ENCODE measurements at regions not wholly inside any gene's neighbourhood (a gene's known extent, or its start where the extent isn't known, plus 50 kb on each side); places are given as distances from the start of the nearest gene placed in this dataset.
"Not testable (repeated sequence)": the region's sequence is repeated elsewhere in the genome, so short reads cannot be mapped to it uniquely, and the experiment has no call there.

DNA sequence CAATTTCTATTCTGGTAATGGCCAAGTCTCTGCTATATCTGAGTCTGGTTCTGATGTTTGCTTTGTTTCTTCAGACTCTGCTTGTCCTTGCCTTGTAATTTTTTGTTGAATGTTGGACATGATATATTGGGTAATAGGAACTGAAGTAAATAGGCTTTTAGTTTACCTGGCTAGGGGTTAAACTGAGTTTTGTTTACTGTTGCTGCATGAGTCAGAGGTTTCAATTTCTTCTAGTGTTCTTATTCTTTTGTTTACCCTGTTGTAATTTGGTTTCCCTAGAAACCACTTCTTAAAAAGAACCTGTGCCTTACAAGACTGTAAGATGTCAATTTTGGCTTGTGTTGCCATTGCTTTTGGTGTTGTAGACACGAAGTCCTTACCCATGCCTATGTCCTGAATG lies 285.0 kb upstream of the KCNH7 start:
- Histone ChIP-seq H3K9me3 (no peaks in the 10 kb centered on the region), H3K27me3 (no peaks in the 10 kb centered on the region), H3K4me3 (no peak overlapping the region), H3K36me3 (no peaks in the 10 kb centered on the region), H3K4me1 (no peaks in the 10 kb centered on the region), H3K27ac (no peak overlapping the region)
- TF ChIP-seq, protein P1, sequence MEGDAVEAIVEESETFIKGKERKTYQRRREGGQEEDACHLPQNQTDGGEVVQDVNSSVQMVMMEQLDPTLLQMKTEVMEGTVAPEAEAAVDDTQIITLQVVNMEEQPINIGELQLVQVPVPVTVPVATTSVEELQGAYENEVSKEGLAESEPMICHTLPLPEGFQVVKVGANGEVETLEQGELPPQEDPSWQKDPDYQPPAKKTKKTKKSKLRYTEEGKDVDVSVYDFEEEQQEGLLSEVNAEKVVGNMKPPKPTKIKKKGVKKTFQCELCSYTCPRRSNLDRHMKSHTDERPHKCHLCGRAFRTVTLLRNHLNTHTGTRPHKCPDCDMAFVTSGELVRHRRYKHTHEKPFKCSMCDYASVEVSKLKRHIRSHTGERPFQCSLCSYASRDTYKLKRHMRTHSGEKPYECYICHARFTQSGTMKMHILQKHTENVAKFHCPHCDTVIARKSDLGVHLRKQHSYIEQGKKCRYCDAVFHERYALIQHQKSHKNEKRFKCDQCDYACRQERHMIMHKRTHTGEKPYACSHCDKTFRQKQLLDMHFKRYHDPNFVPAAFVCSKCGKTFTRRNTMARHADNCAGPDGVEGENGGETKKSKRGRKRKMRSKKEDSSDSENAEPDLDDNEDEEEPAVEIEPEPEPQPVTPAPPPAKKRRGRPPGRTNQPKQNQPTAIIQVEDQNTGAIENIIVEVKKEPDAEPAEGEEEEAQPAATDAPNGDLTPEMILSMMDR (IDR thresholded peaks at IDR 0.05): no peak
- no peak for DNase-seq (ENCODE audit: low spot score)

DNA sequence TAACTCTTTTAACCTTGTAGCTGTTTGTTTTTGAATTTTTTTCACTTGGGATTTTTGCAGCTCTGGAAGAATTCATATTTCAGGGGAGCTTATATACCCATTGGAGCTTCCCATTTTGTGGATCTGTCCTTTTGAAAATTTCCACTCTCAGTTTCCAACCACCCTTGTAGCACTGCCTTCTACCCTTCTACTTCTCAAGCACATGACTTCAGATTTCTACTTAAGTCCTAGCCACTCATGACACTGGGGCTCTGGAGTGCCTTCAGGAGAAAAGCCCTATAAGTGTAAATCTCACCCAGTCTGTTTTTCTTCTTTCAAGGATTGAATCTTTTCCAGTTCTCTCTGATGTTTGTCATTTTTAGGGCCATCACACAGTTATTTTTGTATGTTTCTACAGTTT lies 283.7 kb upstream of the KCNH7 start:
- H3K4me1 ChIP-seq: no peaks in the 10 kb centered on the region
- H3K27me3 ChIP-seq: no peaks in the 10 kb centered on the region
- peak overlapping the region in 1 of 2 donors; percentile 65 for H3K27ac ChIP-seq
- no peaks in the 10 kb centered on the region for H3K36me3 ChIP-seq
- DNase-seq (ENCODE audit: low spot score): no peak
- H3K9me3 ChIP-seq: no peaks in the 10 kb centered on the region
- peak overlapping the region; percentile 3 to 11 for H3K4me3 ChIP-seq
- TF ChIP-seq, protein P1 (IDR thresholded peaks at IDR 0.05): no peak

DNA sequence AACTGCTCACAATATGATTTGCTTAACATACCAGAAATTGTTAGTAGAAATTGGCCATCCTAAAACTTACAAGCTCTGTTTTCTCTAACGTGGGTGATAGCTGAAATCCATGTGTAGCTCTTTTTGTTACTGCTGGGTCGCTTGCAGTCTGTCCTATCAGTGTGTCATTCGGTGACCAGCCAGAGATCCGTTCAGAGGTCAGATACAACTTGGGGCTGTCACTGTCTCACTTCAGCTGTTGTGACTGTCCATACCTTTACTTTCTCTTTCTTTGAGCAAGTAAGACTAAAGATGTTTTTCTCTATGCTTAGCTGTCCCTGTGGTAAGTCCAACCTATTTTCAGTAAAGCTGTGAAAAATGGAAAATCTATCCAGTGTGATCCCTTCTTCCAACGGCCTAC lies 282.9 kb upstream of the KCNH7 start:
- TF ChIP-seq, protein P1 (IDR thresholded peaks at IDR 0.05): no peak
- H3K4me3 ChIP-seq: peak overlapping the region; percentile 11 to 21
- no peaks in the 10 kb centered on the region for H3K27me3 ChIP-seq
- DNase-seq (ENCODE audit: low spot score): no peak
- no peaks in the 10 kb centered on the region for H3K36me3 ChIP-seq
- H3K27ac ChIP-seq: peak overlapping the region in 1 of 2 donors; percentile 65
- no peaks in the 10 kb centered on the region for H3K9me3 ChIP-seq
- H3K4me1 ChIP-seq: no peaks in the 10 kb centered on the region

DNA sequence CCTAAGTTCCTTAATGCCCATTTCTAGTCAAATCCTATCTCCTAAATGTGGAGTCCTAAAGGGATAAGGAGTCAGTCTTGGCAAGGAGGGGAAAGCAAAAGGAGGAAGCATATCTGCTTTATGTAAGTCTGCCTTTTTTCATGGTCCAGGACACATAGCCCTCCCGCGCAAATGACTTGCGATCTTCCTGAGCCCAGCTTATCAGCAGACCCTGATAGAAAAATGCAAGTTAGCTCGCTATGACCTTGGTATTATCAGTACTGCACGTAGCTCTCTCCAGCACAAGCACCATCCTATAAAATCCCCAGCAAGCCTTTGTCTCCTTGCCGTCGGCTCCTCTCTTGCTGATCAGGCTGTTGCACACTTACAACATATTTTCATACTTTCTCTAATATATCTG lies 281.4 kb upstream of the KCNH7 start:
- H3K36me3 ChIP-seq: no peaks in the 10 kb centered on the region
- H3K27ac ChIP-seq: peak overlapping the region in 1 of 2 donors; percentile 65
- H3K4me1 ChIP-seq: no peaks in the 10 kb centered on the region
- H3K9me3 ChIP-seq: no peaks in the 10 kb centered on the region
- H3K27me3 ChIP-seq: no peaks in the 10 kb centered on the region
- no peak for DNase-seq (ENCODE audit: low spot score)
- H3K4me3 ChIP-seq: peak overlapping the region in 1 of 2 donors; percentile 14
- TF ChIP-seq, protein P1 (IDR thresholded peaks at IDR 0.05): no peak

DNA sequence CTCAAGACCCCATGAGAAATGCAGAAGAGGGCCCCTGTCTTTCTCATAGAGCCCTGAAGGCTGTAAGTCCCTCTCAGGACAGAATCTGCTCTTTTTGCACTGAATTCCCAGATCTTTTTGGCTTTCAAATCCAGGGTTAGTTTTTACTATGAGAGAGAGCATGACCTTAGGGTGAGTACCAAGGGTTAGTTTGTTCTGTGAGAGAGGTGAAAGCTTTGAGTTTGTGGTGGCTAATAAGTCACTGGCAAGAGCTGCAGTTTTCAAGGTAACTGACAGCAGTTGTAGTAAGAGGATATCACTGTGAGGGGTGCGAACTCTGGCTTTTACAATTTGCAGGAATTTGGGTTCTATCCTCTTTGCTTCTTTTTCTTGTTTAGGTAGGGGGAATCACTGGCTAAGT lies 248.4 kb upstream of the KCNH7 start:
- H3K27me3 ChIP-seq: no peaks in the 10 kb centered on the region
- DNase-seq (ENCODE audit: low spot score): no peak

DNA sequence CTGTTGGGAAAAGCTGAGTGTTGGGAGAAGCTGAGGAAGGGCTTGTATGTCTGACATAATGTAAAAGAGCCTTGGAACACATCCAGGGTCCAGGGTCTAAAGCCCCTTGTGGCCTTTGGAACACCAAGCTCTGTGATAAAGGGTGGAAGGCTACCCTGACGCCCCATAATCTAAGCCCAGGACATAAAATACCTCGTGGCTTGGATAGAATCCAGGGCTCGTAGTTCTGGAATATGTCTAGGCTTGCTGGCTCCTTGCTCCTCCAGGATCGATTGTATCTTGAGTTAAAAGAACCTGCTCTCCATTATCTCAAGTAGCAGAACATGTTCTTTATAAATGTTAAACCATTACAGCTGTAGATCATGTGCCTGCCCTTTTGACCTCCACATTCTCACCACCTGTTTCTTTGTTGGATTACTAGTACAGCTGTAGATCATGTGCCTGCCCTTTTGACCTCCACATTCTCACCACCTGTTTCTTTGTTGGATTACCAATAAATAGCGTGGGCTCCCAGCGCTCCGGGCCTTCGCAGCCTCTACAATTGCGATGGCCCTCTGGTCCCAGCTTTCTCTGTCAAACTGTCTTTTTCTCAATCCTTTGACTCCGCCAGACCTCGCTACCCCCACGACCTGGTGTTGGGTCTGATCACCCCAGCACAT lies 246.9 kb upstream of the KCNH7 start:
- H3K4me3 ChIP-seq, H3K4me1 ChIP-seq: not testable (repeated sequence)

More for the DNA sequence above, 248.4 kb upstream of the KCNH7 start:
- TF ChIP-seq, protein P1 (IDR thresholded peaks at IDR 0.05): no peak
- no peaks in the 10 kb centered on the region for H3K36me3 ChIP-seq
- no peak overlapping the region for H3K27ac ChIP-seq
- H3K4me3 ChIP-seq: no peak overlapping the region
- no peaks in the 10 kb centered on the region for H3K9me3 ChIP-seq
- H3K4me1 ChIP-seq: no peaks in the 10 kb centered on the region

More for the DNA sequence above, 246.9 kb upstream of the KCNH7 start:
- not testable (repeated sequence) for DNase-seq (ENCODE audit: low spot score); H3K27me3 ChIP-seq; H3K9me3 ChIP-seq; H3K36me3 ChIP-seq; H3K27ac ChIP-seq

Data from right atrium auricular region (tissue), 2 donors.